CD14-positive monocyte (primary cell): ENCODE measurements at regions not wholly inside any gene's neighbourhood (a gene's known extent, or its start where the extent isn't known, plus 50 kb on each side); places are given as distances from the start of the nearest gene placed in this dataset.
A peak's percentile ranks its signal among the peaks of the same experiment; 100 is the strongest.

Experiments used
- DNase-seq, 3 donors: peaks; one replicate each; pipeline ENCODE4 v3.0.0-alpha.2; 2011 to 2022
- H2AFZ ChIP-seq: 2 replicates; pipeline ENCODE4 v1.6.0; 2012; ENCODE audit warnings: mild to moderate bottlenecking, low read depth, low read length, inconsistent platforms; ENCODE audit not compliant: insufficient read depth, poor library complexity, severe bottlenecking
- H3K27ac ChIP-seq, 2 donors: 1 replicate in 1 of 2; 2 replicates in 1 of 2; pipeline ENCODE4 v1.5.1; 2012 to 2013; ENCODE audit warnings: low read length in 2 of 2, control low read depth in 1 of 2, inconsistent platforms in 1 of 2, low read depth in 1 of 2, mild to moderate bottlenecking in 1 of 2
- H3K27me3 ChIP-seq, 2 donors: one replicate each; pipeline versions ENCODE4 v1.6.0 to v1.6.1; 2011 to 2013; ENCODE audit warnings: low read length in 2 of 2; ENCODE audit not compliant: control insufficient read depth in 2 of 2, insufficient read depth in 2 of 2
- H3K36me3 ChIP-seq, 2 donors: replicated peaks in 1 of 2; 1 replicate in 1 of 2; 2 replicates in 1 of 2; pipeline versions ENCODE4 v1.5.1 to v1.6.1; 2012 to 2013; ENCODE audit warnings: low read length in 2 of 2, control low read depth in 1 of 2, inconsistent platforms in 1 of 2, mild to moderate bottlenecking in 1 of 2; ENCODE audit not compliant: insufficient read depth in 2 of 2, control insufficient read depth in 1 of 2
- H3K4me1 ChIP-seq, 2 donors: 1 replicate in 1 of 2; 2 replicates in 1 of 2; pipeline versions ENCODE4 v1.5.1 to v1.6.1; 2012 to 2013; ENCODE audit warnings: low read length in 2 of 2, control low read depth in 1 of 2, inconsistent platforms in 1 of 2, mild to moderate bottlenecking in 1 of 2, moderate library complexity in 1 of 2; ENCODE audit not compliant: insufficient read depth in 2 of 2, control insufficient read depth in 1 of 2
- H3K4me2 ChIP-seq: replicated peaks from 2 replicates; pipeline ENCODE3; 2012; ENCODE audit warnings: low read length, moderate library complexity, mild to moderate bottlenecking; ENCODE audit not compliant: poor library complexity, severe bottlenecking; ENCODE audit errors: extremely low read depth
- H3K4me3 ChIP-seq, 3 experiments: fragments of 200-600 bp in 1 of 3; sonication (generic) in 1 of 3; replicated peaks in 1 of 3; 1 replicate in 2 of 3; 2 replicates in 1 of 3; pipeline ENCODE4 v1.5.1; 2011 to 2013; ENCODE audit warnings: low read length in 3 of 3, mild to moderate bottlenecking in 3 of 3, control low read depth in 2 of 3, low read depth in 2 of 3, inconsistent platforms in 1 of 3, moderate library complexity in 1 of 3
- H3K79me2 ChIP-seq: 2 replicates; pipeline ENCODE4 v1.6.0; 2012; ENCODE audit warnings: mild to moderate bottlenecking, control low read depth, inconsistent platforms, low read length, moderate library complexity; ENCODE audit not compliant: insufficient read depth
- H3K9ac ChIP-seq: 2 replicates; pipeline ENCODE4 v1.6.0; 2017; ENCODE audit warnings: low read length, mild to moderate bottlenecking; ENCODE audit not compliant: insufficient read depth, poor library complexity, severe bottlenecking
- H3K9me3 ChIP-seq, 2 donors: replicated peaks in 1 of 2; 1 replicate in 1 of 2; 2 replicates in 1 of 2; pipeline versions ENCODE4 v1.5.1 to v1.6.1; 2012 to 2013; ENCODE audit warnings: low read length in 2 of 2, control low read depth in 1 of 2; ENCODE audit not compliant: control insufficient read depth in 1 of 2, insufficient read depth in 1 of 2
- H4K20me1 ChIP-seq: 2 replicates; pipeline ENCODE4 v1.6.0; 2012; ENCODE audit warnings: mild to moderate bottlenecking, low read length, control low read depth, moderate library complexity; ENCODE audit not compliant: insufficient read depth
- H3K27ac Mint-ChIP-seq, 7 donors: one replicate each; pipeline ENCODE4 v1.8.0; 2020; ENCODE audit warnings: mild to moderate bottlenecking in 7 of 7, mixed read lengths in 7 of 7, moderate library complexity in 6 of 7, inconsistent platforms in 2 of 7
- H3K27me3 Mint-ChIP-seq, 3 donors: one replicate each; pipeline ENCODE4 v1.8.0; 2021 to 2022; ENCODE audit warnings: low read depth in 3 of 3, mild to moderate bottlenecking in 3 of 3, mixed read lengths in 3 of 3, moderate library complexity in 3 of 3, inconsistent platforms in 1 of 3
- H3K36me3 Mint-ChIP-seq, 2 donors: one replicate each; pipeline ENCODE4 v1.8.0; 2020; ENCODE audit warnings: mixed read lengths in 2 of 2, inconsistent platforms in 1 of 2, mild to moderate bottlenecking in 1 of 2
- H3K4me1 Mint-ChIP-seq: one replicate; pipeline ENCODE4 v1.8.0; 2020; ENCODE audit warnings: mild to moderate bottlenecking, mixed read lengths
- H3K4me3 Mint-ChIP-seq, 2 donors: one replicate each; pipeline ENCODE4 v1.8.0; 2020; ENCODE audit warnings: mild to moderate bottlenecking in 2 of 2, mixed read lengths in 2 of 2, moderate library complexity in 1 of 2
- H3K9me3 Mint-ChIP-seq, 7 donors: one replicate each; pipeline ENCODE4 v1.8.0; 2020 to 2022; ENCODE audit warnings: mixed read lengths in 7 of 7, mild to moderate bottlenecking in 6 of 7, moderate library complexity in 6 of 7, inconsistent platforms in 2 of 7
- WGBS: methylation state at CpG from one replicate; pipeline ENCODE4 v1.1.5; 2013; ENCODE audit warnings: missing lambda C conversion rate; ENCODE audit not compliant: insufficient coverage; 5-methylcytosine and 5-hydroxymethylcytosine counted together
- intact Hi-C, 2 donors: fragments of 100-400 bp; cut with micrococcal nuclease; formaldehyde crosslinking; loops; one replicate each; pipeline versions ENCODE4 v1.15.0 to v1.15.1; 2023
- TF ChIP-seq, protein P1 (sequence below): fragments of 200-600 bp; IDR thresholded peaks from one replicate; pipeline ENCODE4 v1.8.0; 2022; ENCODE audit warnings: antibody characterized with exemption, mild to moderate bottlenecking

- no peaks in the 10 kb centered on the region for H3K36me3 Mint-ChIP-seq
- H3K4me1 Mint-ChIP-seq = no peaks in the 10 kb centered on the region
- DNase-seq = no peak
- H3K4me3 ChIP-seq = no peak overlapping the region
- no peaks in the 10 kb centered on the region for H3K79me2 ChIP-seq
- no peak overlapping the region for H2AFZ ChIP-seq
- no peak overlapping the region for H3K4me3 Mint-ChIP-seq
- no peaks in the 10 kb centered on the region for H3K27me3 ChIP-seq
- TF ChIP-seq, protein P1, sequence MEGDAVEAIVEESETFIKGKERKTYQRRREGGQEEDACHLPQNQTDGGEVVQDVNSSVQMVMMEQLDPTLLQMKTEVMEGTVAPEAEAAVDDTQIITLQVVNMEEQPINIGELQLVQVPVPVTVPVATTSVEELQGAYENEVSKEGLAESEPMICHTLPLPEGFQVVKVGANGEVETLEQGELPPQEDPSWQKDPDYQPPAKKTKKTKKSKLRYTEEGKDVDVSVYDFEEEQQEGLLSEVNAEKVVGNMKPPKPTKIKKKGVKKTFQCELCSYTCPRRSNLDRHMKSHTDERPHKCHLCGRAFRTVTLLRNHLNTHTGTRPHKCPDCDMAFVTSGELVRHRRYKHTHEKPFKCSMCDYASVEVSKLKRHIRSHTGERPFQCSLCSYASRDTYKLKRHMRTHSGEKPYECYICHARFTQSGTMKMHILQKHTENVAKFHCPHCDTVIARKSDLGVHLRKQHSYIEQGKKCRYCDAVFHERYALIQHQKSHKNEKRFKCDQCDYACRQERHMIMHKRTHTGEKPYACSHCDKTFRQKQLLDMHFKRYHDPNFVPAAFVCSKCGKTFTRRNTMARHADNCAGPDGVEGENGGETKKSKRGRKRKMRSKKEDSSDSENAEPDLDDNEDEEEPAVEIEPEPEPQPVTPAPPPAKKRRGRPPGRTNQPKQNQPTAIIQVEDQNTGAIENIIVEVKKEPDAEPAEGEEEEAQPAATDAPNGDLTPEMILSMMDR = no peak
- H3K27ac ChIP-seq = no peak overlapping the region
- WGBS = 64% methylated on average over 3 of the region's 6 CpGs
- peaks cover 0 to 6% (median 3%) of the 10 kb centered on the region in 3 donors for H3K27me3 Mint-ChIP-seq
- H3K27ac Mint-ChIP-seq = peak overlapping the region in 1 of 7 donors; percentile 6
- peaks cover 4 to 7% of the 10 kb centered on the region in 2 donors for H3K9me3 ChIP-seq
- no peak overlapping the region for H3K4me2 ChIP-seq
- H3K4me1 ChIP-seq = no peaks in the 10 kb centered on the region
- H3K9me3 Mint-ChIP-seq = peaks cover 7 to 32% (median 18%) of the 10 kb centered on the region in 7 donors
- intact Hi-C loops = no loop called here
- H3K36me3 ChIP-seq = no peaks in the 10 kb centered on the region
- no peak overlapping the region for H3K9ac ChIP-seq
- H4K20me1 ChIP-seq = no peaks in the 10 kb centered on the region
These were observed 170.0 kb downstream of the BCL11B start for GRCh38 chr14:99101855-99102461.

DNA sequence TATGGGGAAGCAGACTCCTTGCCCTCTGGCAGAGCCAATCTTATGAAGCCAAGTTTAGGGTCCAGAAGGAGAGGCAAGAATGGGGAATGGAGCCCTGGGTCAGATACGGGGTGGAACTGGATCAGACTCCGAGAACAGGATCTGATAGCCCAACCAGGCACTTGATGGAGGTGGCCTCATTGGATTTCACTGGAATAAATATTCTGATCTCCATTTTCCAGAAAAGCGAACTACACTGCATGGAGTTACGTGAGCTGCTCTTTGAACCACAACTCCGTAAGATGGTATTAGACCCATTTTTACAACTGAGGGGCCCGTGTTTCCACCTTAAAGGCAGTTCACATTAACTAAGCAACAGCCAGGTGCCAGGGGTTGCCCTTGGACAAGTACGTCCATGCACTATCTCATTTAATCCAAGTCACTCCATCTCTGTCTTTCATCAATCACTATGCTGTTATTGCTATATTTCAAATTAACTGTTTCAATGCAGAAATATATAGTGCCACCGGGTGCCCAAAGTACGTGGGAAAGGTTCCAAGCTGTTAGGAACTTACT, 155.2 kb downstream of the BCL11B start:
- no peak overlapping the region for H3K4me2 ChIP-seq
- peaks cover 0 to 4% of the 10 kb centered on the region in 2 donors for H3K4me1 ChIP-seq
- peaks cover 0 to 4% of the 10 kb centered on the region in 2 donors for H3K9me3 ChIP-seq
- Mint-ChIP-seq H3K27me3 (peaks cover 33 to 56% (median 35%) of the 10 kb centered on the region in 3 donors), H3K4me1 (peaks cover 7% of the 10 kb centered on the region), H3K36me3 (no peaks in the 10 kb centered on the region), H3K9me3 (peaks cover 0 to 4% (median 2%) of the 10 kb centered on the region in 7 donors), H3K4me3 (no peak overlapping the region), H3K27ac (no peak overlapping the region)
- no peaks in the 10 kb centered on the region for H4K20me1 ChIP-seq
- no peak overlapping the region for H3K9ac ChIP-seq
- TF ChIP-seq, protein P1 = no peak
- intact Hi-C loops = no loop called here
- H3K27ac ChIP-seq = no peak overlapping the region
- H3K79me2 ChIP-seq = no peaks in the 10 kb centered on the region
- DNase-seq = no peak
- H3K4me3 ChIP-seq = no peak overlapping the region
- no peaks in the 10 kb centered on the region for H3K36me3 ChIP-seq
- H2AFZ ChIP-seq = no peak overlapping the region
- H3K27me3 ChIP-seq = peaks cover 3 to 43% of the 10 kb centered on the region in 2 donors
- 96% methylated on average over 6 of the region's 9 CpGs for whole genome bisulfite sequencing
